HG03039 (cell line): ENCODE measurements at regions not wholly inside any gene's neighbourhood (a gene's known extent, or its start where the extent isn't known, plus 50 kb on each side); places are given as distances from the start of the nearest gene placed in this dataset.

Source experiments
- ATAC-seq: cut with Tn5 transposase; IDR thresholded peaks from one replicate; pipeline ENCODE4 v1.9.1; 2021; ENCODE audit warnings: mild to moderate bottlenecking, moderate library complexity; ENCODE audit not compliant: unreplicated experiment

- ATAC-seq, result no peak
These were observed 70.2 kb downstream of the HRH4 start for GRCh38 chr18:24530630-24531111.

GRCh38 chr18:24534271-24534670, 73.8 kb downstream of the HRH4 start:
- no peak for ATAC-seq

GRCh38 chr18:24534737-24535136, 74.3 kb downstream of the HRH4 start:
- no peak for ATAC-seq

- ATAC-seq, result no peak
These were observed 75.3 kb downstream of the HRH4 start for GRCh38 chr18:24535527-24536295.

- no peak for ATAC-seq
These were observed 75.9 kb downstream of the HRH4 start for GRCh38 chr18:24536326-24536725.

GRCh38 chr18:24536834-24537233, 76.4 kb downstream of the HRH4 start:
- ATAC-seq, result no peak

- no peak for ATAC-seq
These were observed 78.2 kb downstream of the HRH4 start for GRCh38 chr18:24538414-24539264.

GRCh38 chr18:24539866-24540617, 79.6 kb downstream of the HRH4 start:
- ATAC-seq, result no peak

GRCh38 chr18:24540896-24541295, 80.5 kb downstream of the HRH4 start:
- ATAC-seq, result no peak

- ATAC-seq, result no peak
These were observed 82.8 kb downstream of the HRH4 start for GRCh38 chr18:24543086-24543794.

GRCh38 chr18:24543795-24544498, 83.5 kb downstream of the HRH4 start:
- no peak for ATAC-seq

GRCh38 chr18:24544949-24545348, 84.5 kb downstream of the HRH4 start:
- no peak for ATAC-seq

- ATAC-seq, result no peak
These were observed 85.2 kb downstream of the HRH4 start for GRCh38 chr18:24545651-24546050.

GRCh38 chr18:24546307-24546706, 85.9 kb downstream of the HRH4 start:
- no peak for ATAC-seq

GRCh38 chr18:24548583-24548982, 88.1 kb downstream of the HRH4 start:
- ATAC-seq, result no peak

- ATAC-seq, result no peak
These were observed 91.8 kb downstream of the HRH4 start for GRCh38 chr18:24552218-24552617.

GRCh38 chr18:24553571-24554285, 93.3 kb downstream of the HRH4 start:
- no peak for ATAC-seq

GRCh38 chr18:24558403-24558802, 98.0 kb downstream of the HRH4 start:
- ATAC-seq, result no peak

- no peak for ATAC-seq
These were observed 99.1 kb downstream of the HRH4 start for GRCh38 chr18:24559526-24559925.
